NCI-H524 treated with DMSO at 0.1 percent for 48 hours (cell line): ENCODE measurements at regions not wholly inside any gene's neighbourhood (a gene's known extent, or its start where the extent isn't known, plus 50 kb on each side); places are given as distances from the start of the nearest gene placed in this dataset.

ENCODE experiments used
- DNase-seq: peaks from one replicate; lab custom pipeline; 2025; lab: John Stamatoyannopoulos, UW

DNA sequence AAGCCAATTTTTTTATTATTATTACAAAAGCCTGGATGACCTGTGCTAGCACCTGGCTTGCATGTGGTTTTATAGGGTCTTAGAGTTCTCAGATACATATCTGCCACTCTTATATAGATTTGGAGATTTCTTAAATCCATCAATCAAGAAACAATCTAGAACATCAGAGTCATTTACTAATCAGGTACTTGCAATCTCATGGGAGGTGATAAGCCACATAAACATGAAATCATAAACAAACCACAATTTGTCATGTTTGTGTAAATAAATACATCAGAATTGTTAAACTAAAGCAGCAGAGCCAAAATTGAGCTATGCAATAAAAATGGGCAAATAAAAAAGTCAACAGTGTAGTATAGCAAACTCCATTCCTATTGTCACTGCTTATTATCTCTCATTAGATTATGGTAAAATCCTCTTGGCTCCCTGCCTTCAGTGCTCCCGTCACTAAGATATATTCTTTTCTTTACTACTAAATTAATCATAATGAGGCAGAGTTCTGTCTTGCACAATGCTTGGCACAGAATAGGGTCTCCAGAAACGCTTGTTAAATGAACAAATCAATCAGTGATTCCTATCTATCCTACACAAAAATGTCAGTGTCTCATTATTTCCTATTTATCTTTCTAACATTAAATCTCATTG, 108.7 kb upstream of the TTC29 start:
- no peak for DNase-seq

DNA sequence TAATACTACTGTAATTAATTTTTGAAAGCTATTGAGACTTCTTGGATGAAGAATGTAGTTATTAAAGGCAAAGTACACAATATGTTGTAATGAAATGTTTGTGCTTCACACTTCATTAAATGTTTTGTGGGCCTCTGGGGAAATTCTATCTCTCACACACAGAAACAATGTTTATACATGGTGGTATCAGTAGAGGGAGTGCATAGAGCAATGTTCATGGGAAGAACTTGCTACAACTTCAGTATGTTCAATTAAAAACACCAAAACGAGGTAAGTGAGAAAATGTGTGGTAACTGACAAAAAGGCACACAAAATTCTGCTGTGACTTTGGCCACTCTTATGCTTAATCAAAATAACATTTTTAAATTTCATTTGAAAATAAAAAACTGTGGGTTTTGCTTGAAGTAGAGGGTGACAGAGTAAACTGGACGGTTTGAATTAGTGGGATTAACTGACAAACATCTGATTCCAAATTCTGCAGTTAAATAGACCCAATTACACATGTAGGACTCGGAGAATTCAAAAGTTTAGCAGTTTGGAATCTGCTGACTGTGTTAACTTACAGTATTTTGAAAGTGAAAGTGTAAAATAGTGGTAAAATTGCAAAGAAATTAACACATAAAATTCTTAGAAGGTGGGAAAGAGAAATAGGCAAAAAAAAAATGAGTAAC, 111.4 kb upstream of the TTC29 start:
- no peak for DNase-seq

DNA sequence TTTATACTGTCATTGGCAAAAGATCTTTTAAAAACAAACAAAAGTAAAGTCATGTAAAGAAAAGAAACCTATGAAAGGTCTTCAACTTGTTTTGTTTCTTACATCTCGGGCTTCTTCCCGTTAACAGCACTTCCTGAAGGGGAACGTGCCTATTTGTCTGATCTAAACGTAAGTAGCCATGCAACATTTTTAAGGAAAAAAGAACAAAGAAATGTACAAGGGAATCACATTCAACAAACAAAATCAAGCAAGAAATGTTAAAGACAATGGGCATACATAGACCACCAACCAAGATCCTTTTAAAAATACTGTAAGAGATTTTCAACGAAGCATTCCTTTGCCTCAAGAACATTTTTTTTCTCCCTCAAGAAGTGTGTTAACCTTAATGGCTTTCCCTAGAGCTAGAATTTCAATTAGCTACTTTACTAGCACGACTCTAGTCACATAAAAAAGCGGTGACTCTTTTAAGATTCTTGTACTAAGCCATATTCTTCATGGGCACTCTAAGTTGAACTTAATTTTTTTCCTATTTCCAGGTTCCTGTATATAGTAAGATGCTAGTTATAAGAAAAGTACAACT, 112.0 kb upstream of the TTC29 start:
- no peak for DNase-seq

DNA sequence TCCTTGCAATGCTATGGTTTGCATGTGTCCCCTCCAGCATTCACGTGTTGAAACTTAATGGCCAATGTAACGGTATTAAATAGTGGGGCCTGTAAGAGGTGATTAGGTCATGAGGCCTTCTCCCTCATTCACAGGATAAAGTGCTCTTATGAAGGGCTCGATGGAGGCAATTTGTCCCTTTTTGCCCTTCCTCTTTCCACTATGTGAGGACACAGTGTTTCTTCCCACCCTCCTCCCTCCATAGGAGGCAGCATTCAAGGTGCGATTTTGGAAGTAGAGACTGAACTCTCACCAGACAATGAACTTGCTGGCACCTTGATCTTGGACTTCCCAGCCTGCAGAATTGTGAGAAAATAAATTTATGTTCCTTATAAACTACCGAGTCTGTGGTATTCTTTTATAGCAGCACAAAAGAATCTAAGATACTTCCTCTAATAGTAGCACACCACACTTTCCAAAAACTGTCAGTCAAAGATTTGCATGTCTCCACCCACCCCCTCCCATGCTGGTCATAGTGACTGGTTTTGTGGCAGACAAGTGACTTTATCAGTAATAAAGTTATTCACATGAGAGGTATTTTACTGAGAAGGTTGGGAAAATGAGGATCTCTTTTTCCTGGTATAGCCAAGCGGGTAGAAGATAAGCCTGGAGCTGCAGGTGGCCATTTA, 113.5 kb upstream of the TTC29 start:
- DNase-seq: no peak

DNA sequence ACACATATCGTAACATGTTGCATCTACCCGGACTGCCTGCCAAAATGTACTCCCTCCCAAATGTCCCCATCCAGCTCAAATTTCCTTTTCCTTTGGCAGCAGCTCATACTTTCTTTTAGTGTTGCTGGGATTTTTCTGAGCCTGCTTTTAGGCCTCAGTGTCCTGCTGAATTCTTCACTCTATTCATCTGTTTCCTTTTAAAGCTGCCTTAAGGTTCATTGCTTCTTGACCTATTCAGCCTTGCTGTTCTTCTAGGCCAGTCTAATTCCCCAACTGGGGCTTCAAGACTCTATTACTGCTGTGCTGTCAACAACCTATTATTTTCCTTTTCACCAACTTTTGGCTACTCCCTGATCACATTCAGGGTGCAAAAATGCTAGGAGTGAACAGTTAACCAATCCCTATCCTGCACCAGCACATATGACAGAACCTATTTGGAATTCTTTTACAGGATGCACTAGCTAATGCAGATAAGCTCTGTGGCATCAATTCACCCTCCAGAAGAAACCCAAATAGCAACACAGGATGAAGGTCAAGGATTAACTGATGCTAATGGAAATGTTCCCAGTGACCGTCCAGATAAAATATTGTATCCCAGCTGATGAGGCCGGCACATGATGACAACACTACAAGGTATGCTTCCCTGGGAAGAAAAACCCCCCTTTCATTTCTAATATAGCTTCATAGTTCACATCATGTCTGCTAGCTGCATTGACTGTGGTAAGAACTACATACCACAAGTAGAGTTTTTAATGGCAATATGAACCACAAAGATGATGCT, 114.7 kb upstream of the TTC29 start:
- no peak for DNase-seq

DNA sequence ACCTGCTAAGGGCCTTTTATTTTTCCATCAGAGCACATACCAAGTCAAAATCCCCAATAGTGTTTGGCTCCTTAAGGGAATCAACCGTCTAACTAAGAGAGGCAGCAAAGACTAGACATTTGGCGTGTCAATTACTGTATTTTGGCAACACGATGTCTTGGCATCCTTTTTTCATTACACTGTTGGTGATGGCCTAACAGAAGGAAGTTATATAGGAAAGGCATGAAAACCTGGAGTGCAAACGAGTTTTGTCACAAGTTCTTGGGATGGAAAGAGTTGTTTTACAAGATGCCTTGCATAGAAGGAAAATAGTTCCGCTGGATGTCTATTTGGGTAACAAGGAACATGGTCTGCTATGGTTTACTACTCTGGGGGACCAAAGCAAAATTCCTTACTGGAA, 119.2 kb upstream of the TTC29 start:
- DNase-seq: no peak

DNA sequence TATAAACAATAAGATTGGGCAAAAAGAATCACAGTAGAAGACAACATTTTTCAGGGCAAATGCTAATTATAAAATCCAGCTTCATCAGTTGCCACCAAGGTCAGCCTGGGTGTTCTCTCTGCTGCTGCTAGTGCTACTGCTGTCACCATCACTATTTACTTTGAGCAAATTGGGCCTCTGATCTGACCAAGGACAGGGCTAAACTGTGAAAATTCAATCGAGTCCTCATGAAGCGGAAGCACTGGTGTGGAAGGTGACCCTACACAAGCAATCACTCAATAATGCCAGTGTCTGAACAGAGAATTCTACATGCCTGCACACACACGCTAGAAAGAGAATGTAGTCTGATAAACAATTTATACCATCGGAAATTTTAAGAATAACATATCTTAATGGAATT, 122.9 kb upstream of the TTC29 start:
- no peak for DNase-seq

DNA sequence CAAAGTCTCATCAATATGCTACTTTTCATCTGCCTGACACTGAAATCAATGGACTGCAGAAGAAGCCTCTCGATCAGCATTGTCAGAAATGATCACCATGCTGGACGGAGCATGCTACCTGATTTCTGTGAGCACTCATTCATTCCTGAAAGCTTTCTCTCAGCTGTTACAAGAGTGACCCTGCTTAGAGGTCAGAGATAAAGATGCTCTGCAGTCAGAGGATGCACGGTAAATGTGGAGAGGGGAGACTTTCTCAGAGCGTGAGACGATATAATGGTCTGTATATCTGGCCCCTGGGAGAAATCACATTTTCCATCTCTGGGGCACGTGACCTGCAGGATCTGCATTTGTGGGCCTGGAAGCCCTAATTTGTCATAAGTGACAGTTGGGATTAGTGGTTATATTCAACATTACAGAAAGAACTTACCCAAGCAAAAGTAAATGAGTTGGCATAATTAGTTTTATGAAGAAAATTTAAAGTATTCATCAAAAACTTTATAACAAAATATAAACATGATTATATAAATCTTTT, 125.6 kb upstream of the TTC29 start:
- DNase-seq: no peak

DNA sequence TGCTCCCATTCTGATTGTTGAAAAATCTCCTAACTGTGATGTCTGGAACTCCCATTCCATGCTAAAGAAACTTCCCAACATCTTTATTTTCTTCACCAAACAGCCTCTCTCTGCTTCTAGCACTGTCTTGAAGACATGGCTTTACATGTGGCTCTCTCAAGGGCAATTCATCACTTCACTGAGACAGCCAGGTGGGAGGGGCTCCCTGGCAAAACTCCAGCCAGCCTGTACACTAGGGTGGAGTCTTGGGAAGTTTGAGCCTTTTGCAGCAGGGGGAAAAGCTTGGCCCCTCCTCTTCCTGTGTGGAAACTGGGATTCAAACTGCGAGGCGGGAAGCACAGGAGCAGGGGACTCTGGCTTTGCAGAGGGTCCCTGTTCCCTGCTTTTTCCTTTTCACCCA, 130.5 kb upstream of the TTC29 start:
- DNase-seq: no peak

DNA sequence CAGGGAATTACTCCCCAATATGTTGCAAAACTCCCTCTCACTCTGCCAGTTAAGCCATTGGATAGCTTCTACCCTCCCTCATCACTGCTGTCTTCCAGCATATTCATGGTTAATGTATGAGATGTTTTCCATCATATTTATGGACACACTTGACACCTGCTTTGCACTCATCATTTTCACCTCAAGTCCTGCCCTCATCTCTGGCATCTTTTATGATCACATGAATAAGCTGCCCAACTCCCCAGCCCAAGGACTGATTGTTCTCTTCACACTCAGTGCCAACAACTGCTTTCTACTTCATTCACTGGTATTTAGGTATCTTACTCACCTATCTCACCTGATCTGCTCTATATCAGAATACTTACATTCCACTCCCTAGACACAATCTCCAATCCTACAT, 131.1 kb upstream of the TTC29 start:
- no peak for DNase-seq

DNA sequence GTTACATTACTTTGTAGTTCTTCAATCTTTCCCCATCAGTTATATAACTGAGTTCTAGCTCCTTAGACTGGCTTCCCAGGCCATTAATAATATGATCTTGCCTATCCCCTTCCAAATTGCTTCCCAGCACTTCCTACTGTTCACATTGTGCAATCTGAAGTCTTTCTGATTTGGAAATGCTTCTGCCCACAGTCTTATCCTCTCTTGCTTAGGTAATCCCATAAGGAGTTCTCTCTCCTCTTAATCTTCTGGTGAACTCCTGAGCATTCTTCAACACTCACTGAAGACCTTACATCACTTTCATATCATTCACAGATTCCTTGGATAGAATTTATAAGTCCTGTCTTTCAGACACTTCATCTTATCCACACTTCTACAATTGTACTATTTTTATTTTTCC, 132.7 kb upstream of the TTC29 start:
- DNase-seq: no peak

DNA sequence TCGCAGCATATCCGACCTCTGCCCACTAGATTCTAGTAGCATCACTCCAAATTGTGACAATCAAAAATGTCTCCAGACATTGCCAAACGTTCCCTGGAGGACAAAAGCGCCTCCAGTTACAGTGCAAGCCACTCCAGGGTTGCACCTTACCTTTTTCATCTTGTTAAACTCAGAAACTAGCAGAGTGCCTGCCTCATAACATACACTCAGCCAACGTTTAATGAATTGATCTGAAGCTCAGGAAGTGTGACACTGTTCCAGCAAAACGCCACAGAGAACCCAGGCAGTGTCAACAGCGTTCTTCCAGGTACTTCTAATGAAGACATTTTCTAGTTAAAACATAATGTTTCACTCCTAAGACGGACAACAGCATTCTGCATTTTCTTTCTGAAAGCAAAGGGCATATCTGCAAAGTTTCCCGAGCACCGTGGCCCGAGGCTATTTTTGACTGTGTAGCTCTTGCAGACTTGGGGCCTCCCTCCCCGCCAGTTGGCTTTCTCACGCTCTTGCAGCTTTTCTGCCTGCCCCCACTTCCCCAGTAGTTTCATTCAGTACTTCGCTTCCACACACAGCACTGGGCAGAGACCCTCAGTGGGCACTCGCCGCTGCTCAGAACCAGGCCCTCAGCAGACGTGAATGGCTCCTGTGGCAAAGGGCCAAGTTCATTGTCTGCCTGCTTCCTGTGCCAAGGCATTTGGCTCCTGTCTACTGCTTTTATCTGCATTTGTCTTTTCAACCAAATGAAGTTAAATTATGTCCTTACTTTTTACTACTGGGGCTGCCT, 133.4 kb upstream of the TTC29 start:
- no peak for DNase-seq

DNA sequence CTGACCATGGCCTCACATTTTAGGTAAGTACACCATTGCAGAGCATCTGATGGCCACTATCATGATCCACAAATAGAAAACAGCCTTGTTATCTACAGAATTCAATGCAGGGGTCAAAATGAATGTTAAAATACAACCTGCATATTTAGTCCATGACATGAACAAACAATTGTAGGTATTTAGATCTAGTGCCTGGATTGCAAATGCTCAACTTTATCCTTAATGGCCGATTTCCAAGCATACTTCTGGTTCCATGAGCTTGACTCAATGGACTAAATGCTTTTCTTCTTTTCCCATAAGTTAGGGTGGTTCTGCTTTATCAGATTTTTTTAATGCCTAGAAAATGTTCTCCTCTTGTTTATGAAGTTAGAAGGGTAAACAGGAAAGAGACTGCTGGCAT, 139.2 kb upstream of the TTC29 start:
- no peak for DNase-seq

DNA sequence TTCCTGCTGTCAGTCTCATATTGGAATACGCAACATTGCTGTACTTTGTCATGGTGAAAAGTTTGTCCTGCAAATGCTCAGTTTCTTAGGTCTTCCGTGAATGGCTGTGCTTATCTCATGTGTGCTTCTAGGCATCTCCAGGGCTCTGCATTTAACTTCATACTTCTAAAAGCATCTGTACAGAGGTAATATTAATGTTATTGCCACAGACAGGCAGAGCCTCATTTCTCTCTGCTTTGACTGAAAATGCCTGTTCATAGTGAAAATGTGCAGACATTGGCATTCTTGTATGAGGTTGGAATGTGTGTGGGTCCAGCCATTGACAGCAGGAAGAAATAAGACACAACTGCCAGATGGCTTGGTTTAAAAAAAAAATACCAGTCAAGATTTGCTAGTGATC, 140.1 kb upstream of the TTC29 start:
- no peak for DNase-seq

DNA sequence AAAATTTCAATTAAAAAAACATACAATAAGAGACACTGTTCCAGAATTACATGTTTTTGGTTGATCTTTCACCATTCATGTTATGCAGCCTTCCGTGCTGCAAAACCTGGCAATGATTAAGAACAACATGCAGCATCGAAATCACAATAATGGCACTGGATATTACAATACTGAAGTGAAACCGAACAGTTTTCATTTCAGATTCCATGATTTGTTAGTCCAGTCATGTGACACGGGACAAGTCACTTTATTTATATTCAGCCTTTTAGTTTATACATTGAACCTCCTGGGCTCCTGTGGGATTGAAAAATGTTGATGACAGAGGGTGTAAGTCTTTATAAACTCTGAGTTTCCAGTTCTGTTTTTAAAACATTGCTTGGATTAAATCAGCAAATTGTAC, 142.5 kb upstream of the TTC29 start:
- no peak for DNase-seq

DNA sequence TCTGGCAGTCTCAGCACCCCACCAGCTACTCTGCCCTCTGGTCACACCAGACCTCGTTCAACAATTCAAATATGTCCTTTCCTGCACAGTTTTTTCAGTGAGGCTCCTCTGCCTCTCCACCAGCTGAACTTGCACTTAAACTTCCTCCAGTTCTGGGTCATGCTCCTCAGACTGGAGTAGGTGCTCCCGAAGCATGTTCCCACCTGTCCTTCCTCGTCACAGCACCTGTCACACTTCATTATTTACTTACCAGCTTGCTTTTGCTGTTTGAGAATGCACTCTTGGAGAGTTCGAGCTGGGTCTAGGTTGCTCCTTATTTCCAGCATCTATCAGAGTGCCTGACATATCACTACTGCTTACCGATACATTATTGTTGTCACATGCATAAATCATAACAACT, 144.8 kb upstream of the TTC29 start:
- no peak for DNase-seq

DNA sequence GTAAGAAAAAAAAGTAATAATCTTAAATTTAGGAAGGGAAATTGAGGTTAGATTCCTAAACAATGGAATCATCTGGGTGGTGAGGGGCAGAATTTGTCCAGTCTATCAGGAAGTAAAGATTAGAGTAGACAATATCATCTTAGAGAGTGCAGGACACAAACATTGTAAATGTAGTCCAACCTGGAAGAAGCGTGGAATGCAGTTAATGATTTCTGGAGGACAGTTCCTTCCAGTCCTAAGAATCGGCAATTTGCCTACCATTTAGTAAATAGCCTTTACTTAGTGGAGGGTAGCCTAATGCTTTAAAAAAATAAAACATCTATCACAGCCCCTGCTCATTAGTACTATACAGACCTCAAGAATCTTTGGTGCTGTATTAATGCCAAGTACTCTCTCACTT, 147.5 kb upstream of the TTC29 start:
- no peak for DNase-seq

DNA sequence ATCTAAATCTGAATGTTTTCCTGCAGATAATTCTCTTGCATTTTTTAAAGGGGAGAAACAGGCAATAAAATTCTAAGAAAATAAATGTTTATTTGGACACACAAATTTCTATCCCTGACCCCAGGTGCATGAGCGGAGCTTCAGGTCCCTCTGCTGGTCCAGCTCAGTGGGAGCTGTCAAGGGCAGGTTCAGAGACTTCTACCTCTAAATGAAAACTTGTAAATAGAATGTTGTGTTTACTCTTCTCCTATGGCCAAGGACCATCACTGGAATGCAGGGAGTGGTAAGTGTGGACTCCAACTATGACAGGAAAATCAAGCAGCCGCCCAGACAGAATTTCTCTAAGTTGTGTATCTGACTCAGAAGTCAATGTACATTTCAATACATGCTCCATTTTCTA, 148.6 kb upstream of the TTC29 start:
- DNase-seq: no peak

DNA sequence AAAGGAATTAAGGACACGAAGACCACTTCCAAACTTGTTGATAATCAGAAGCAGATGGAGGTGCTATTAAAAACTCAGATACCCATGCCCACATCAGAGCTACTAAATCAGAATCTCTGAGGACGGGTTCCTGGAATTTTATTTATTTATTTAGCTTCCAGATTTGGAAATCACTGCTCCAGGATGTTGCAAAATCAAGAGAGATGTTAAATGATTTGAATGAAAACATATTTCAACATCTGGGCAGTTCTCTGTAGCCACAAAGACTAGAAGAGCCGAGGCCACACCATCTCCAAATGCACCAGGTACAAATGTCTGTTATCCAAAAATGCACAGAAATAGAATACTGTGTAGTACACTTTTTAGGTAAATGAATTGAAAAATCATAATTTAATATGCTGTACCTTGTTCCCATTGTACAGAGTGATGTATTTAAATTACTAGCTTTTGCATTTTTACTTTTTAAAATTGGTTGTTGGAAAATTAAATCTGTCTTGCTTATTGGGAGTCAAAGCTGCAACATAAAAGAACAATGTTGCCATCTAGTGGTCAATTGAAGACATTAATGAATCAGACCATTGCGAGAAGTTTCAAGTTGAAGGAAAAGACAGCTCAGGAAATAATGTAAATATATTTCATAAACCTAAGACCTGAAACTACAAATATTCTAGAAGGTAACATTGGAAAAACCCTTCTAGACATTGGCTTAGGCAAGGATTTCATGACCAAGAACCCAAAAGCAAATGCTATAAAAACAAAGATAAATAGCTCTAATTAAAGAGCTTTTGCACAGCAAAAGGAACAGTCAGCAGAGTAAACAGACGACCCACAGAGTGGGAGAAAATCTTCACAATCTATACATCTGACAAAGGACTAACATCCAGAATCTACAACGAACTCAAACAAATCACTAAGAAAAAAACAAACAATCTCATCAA, 151.3 kb upstream of the TTC29 start:
- no peak for DNase-seq

DNA sequence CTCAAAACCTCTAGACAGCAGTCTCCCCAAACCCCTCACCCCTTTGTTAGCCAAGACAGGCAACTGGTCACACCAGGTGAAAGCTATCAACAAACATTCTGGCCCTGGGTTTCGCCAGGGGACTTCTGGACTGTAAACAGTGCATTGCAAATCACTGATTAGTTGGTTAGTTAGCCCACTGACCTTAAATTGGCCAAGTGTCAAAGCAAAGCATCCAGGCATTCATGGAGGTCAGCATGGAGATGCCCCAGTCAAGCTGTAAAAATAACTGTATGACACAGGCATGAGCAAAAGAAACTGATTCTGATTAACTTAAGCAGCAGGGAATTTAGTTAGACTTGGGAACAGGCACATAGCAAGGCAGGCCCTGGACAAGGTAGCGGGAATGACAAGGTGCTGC, 156.0 kb upstream of the TTC29 start:
- DNase-seq: no peak
